Stimulated activated effector memory CD8-positive, alpha-beta T cell treated with anti-CD3 and anti-CD28 coated beads, Interleukin-12 subunit alpha, Interleukin-12 subunit beta, amount 100 ng/mL, for 72 hours (primary cell): ENCODE measurements at regions not wholly inside any gene's neighbourhood (a gene's known extent, or its start where the extent isn't known, plus 50 kb on each side); places are given as distances from the start of the nearest gene placed in this dataset.
"Not testable (repeated sequence)": the region's sequence is repeated elsewhere in the genome, so short reads cannot be mapped to it uniquely, and the experiment has no call there.

Source experiments
- ATAC-seq: fragments of 150-1000 bp; cut with Tn5 transposase; 2 replicates; pipeline ENCODE4 v1.10.0; 2021
- DNase-seq, 2 donors: peaks; one replicate each; pipeline ENCODE4 v3.0.0; 2021 to 2022; ENCODE audit warnings: low spot score in 2 of 2
- H3K27ac Mint-ChIP-seq: one replicate; pipeline ENCODE4 v1.8.0; 2022; ENCODE audit warnings: mild to moderate bottlenecking, mixed read lengths
- H3K36me3 Mint-ChIP-seq: one replicate; pipeline ENCODE4 v1.8.0; 2022; ENCODE audit warnings: mild to moderate bottlenecking, mixed read lengths
- H3K4me1 Mint-ChIP-seq: one replicate; pipeline ENCODE4 v1.8.0; 2022; ENCODE audit warnings: mixed read lengths
- H3K4me3 Mint-ChIP-seq: one replicate; pipeline ENCODE4 v1.8.0; 2022; ENCODE audit warnings: mild to moderate bottlenecking, mixed read lengths
- H3K9me3 Mint-ChIP-seq: one replicate; pipeline ENCODE4 v1.8.0; 2022; ENCODE audit warnings: mixed read lengths

DNA sequence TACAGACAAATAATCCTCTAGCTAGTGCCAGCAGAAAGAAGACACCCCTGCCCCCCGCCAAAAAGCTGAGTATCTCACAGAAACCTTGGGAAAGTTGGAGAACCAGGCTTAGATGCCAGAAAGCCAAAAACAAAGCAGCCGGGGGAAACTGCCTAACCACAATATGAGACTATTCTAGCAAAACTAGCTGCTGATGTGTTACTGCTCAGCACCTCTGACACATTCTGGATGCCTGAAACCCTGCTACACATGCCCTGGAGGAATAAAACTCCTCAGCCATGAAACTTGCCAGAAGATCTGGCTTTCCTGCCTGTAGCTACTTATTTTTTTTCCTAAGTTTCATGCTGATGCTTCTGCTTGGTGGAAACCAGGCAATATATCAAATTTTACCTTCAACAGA is 122.7 kb upstream of the GCFC2 start:
- no peak for ATAC-seq

DNA sequence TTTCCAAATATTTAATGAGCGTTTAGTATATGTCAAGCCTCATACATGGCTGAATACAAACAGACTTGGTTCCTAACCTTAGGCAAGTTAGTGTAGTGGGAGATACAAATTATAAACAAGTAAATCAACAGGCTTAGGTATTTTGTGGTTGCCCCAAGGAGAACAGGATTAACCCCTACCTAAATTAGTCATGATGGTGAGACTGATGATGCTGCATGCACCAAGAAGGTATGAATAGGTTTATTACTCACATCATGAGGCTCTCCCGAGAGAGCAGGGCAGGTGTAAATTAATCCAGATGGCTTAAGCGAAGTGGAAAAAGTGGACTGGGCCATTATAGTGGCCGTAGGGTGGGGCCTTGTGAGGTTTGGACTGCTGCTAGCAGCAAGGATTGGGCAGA is 118.1 kb upstream of the GCFC2 start:
- no peak for ATAC-seq
- Mint-ChIP-seq H3K36me3 (no peaks in the 10 kb centered on the region), H3K4me3 (no peak overlapping the region), H3K4me1 (no peaks in the 10 kb centered on the region), H3K9me3 (peaks cover 5% of the 10 kb centered on the region), H3K27ac (no peak overlapping the region)
- no peak for DNase-seq

More for the DNA sequence above, 122.7 kb upstream of the GCFC2 start:
- no peaks in the 10 kb centered on the region for H3K4me1 Mint-ChIP-seq
- H3K36me3 Mint-ChIP-seq, result no peaks in the 10 kb centered on the region
- no peak for DNase-seq
- no peak overlapping the region for H3K4me3 Mint-ChIP-seq
- H3K27ac Mint-ChIP-seq, result no peak overlapping the region
- peaks cover 11% of the 10 kb centered on the region for H3K9me3 Mint-ChIP-seq

- not testable (repeated sequence) for H3K9me3 Mint-ChIP-seq, H3K4me3 Mint-ChIP-seq, H3K36me3 Mint-ChIP-seq, ATAC-seq, H3K27ac Mint-ChIP-seq, H3K4me1 Mint-ChIP-seq, DNase-seq
Measured at GRCh38 chr2:75823515-75823914, 112.8 kb upstream of the GCFC2 start.

GRCh38 chr2:75822336-75822735 is 111.6 kb upstream of the GCFC2 start:
- DNase-seq (no peak), ATAC-seq (no peak)
- Mint-ChIP-seq H3K4me3 (no peak overlapping the region), H3K4me1 (no peaks in the 10 kb centered on the region), H3K9me3 (peaks cover 5% of the 10 kb centered on the region), H3K36me3 (no peaks in the 10 kb centered on the region), H3K27ac (no peak overlapping the region)

DNA sequence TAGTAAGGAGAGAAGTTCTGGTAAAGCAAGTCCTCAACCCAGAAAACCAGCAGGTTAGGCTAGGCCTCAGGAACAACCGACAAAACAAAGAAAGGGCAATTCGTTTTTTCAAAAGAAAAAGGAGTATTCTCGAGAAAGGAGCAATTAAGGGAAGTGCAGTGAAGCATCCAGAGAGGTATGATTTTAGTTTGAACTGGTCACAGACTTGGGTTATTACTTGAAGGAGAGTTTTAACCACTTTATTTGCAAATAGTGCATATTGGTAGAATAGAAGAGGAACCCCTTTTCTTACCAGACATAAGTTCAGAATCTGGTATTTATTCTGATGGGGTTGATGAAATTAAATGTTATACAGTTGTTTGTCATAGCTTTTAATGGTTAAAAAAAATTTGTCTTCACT is 110.0 kb upstream of the GCFC2 start:
- H3K4me3 Mint-ChIP-seq, result no peak overlapping the region
- H3K4me1 Mint-ChIP-seq, result no peaks in the 10 kb centered on the region
- no peak overlapping the region for H3K27ac Mint-ChIP-seq
- H3K9me3 Mint-ChIP-seq, result peaks cover 5% of the 10 kb centered on the region
- DNase-seq (no peak), ATAC-seq (no peak)
- H3K36me3 Mint-ChIP-seq, result no peaks in the 10 kb centered on the region

- DNase-seq (no peak), ATAC-seq (no peak)
- H3K36me3 Mint-ChIP-seq, result no peaks in the 10 kb centered on the region
- H3K4me3 Mint-ChIP-seq, result no peak overlapping the region
- no peaks in the 10 kb centered on the region for H3K9me3 Mint-ChIP-seq
- H3K27ac Mint-ChIP-seq, result no peak overlapping the region
- H3K4me1 Mint-ChIP-seq, result no peaks in the 10 kb centered on the region
Measured at GRCh38 chr2:75810611-75811330, 100.1 kb upstream of the GCFC2 start.

DNA sequence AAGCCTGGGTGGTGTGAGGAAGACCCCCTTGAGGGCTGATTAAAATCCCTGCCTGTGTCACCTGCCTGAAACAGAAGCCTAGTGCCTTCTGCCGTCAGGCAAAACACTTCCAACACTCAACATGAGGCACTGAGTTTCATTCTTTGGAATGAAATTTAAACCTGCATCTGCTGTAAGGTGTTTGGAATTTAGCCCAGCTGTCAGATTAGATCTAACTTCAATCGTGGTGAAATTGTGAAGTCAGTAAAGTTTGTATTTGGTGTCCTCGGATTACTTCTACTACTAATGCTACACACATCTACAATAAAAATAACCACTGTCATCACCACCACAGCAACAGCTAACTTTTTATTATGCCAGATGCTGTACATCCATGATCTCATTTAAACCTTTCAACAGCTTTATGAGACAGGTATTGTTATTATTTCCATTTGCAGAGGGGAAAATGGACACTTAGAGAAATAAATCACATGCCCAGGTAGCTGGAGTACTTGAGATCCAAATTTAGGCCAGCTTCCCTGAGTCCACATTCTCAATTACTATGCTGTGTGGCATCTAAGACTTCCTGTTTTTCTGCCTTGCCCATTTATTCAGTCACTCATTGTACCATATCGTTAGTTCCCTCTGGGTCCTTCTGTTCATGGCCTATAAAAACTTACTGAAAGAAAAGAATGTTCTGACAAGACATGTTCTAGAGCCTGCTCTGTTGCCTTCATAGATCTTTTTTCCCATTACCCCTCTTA is 98.2 kb upstream of the GCFC2 start:
- no peak for ATAC-seq
- Mint-ChIP-seq H3K4me1 (no peaks in the 10 kb centered on the region), H3K9me3 (no peaks in the 10 kb centered on the region), H3K4me3 (no peak overlapping the region), H3K27ac (no peak overlapping the region), H3K36me3 (no peaks in the 10 kb centered on the region)
- no peak for DNase-seq

GRCh38 chr2:75807992-75808391 is 97.3 kb upstream of the GCFC2 start:
- H3K9me3 Mint-ChIP-seq, result no peaks in the 10 kb centered on the region
- no peaks in the 10 kb centered on the region for H3K36me3 Mint-ChIP-seq
- no peak overlapping the region for H3K4me3 Mint-ChIP-seq
- no peaks in the 10 kb centered on the region for H3K4me1 Mint-ChIP-seq
- DNase-seq, result no peak
- no peak for ATAC-seq
- H3K27ac Mint-ChIP-seq, result no peak overlapping the region

- DNase-seq, result no peak
- no peak overlapping the region for H3K4me3 Mint-ChIP-seq
- H3K36me3 Mint-ChIP-seq, result no peaks in the 10 kb centered on the region
- H3K9me3 Mint-ChIP-seq, result no peaks in the 10 kb centered on the region
- ATAC-seq, result no peak
- no peak overlapping the region for H3K27ac Mint-ChIP-seq
- no peaks in the 10 kb centered on the region for H3K4me1 Mint-ChIP-seq
Measured at GRCh38 chr2:75801234-75801982, 90.7 kb upstream of the GCFC2 start.

GRCh38 chr2:75800456-75800855 is 89.7 kb upstream of the GCFC2 start:
- H3K4me1 Mint-ChIP-seq, result no peaks in the 10 kb centered on the region
- ATAC-seq (no peak), DNase-seq (no peak)
- H3K4me3 Mint-ChIP-seq, result no peak overlapping the region
- H3K9me3 Mint-ChIP-seq, result no peaks in the 10 kb centered on the region
- no peak overlapping the region for H3K27ac Mint-ChIP-seq
- H3K36me3 Mint-ChIP-seq, result no peaks in the 10 kb centered on the region

- H3K9me3 Mint-ChIP-seq, result no peaks in the 10 kb centered on the region
- H3K36me3 Mint-ChIP-seq, result no peaks in the 10 kb centered on the region
- peak; percentile 28 for ATAC-seq
- H3K4me1 Mint-ChIP-seq, result no peaks in the 10 kb centered on the region
- no peak for DNase-seq
- H3K27ac Mint-ChIP-seq, result no peak overlapping the region
- no peak overlapping the region for H3K4me3 Mint-ChIP-seq
Measured at GRCh38 chr2:75799859-75800258, 89.1 kb upstream of the GCFC2 start.

- Mint-ChIP-seq H3K36me3 (no peaks in the 10 kb centered on the region), H3K27ac (no peak overlapping the region), H3K9me3 (no peaks in the 10 kb centered on the region), H3K4me3 (no peak overlapping the region), H3K4me1 (no peaks in the 10 kb centered on the region)
- ATAC-seq, result no peak
- DNase-seq, result no peak
Measured at GRCh38 chr2:75798569-75798968, 87.9 kb upstream of the GCFC2 start.

DNA sequence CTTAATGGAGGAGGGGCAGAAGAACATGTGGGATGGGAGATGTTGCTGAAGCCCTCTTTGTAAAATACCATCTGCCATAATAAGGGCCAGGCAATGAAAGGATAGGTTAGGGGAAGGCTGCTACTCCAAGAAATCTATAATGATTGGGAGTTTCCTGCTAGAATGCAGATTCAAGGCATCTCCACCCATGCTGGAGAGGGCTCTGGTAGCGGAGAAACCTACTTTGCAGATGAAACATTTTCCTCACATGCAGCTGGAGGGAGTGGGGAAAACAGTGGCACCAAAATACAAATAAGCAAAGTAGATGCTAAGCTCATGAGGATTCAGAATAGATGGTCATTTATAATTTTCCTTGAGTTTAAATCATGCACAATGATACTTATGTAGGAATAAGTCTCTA is 82.3 kb upstream of the GCFC2 start:
- H3K27ac Mint-ChIP-seq, result no peak overlapping the region
- DNase-seq (no peak), ATAC-seq (no peak)
- H3K9me3 Mint-ChIP-seq, result no peaks in the 10 kb centered on the region
- no peaks in the 10 kb centered on the region for H3K4me1 Mint-ChIP-seq
- H3K4me3 Mint-ChIP-seq, result no peak overlapping the region
- no peaks in the 10 kb centered on the region for H3K36me3 Mint-ChIP-seq

- Mint-ChIP-seq H3K27ac (no peak overlapping the region), H3K36me3 (no peaks in the 10 kb centered on the region), H3K4me1 (no peaks in the 10 kb centered on the region), H3K4me3 (no peak overlapping the region), H3K9me3 (no peaks in the 10 kb centered on the region)
- ATAC-seq (no peak), DNase-seq (no peak)
Measured at GRCh38 chr2:75792146-75792545, 81.4 kb upstream of the GCFC2 start.

DNA sequence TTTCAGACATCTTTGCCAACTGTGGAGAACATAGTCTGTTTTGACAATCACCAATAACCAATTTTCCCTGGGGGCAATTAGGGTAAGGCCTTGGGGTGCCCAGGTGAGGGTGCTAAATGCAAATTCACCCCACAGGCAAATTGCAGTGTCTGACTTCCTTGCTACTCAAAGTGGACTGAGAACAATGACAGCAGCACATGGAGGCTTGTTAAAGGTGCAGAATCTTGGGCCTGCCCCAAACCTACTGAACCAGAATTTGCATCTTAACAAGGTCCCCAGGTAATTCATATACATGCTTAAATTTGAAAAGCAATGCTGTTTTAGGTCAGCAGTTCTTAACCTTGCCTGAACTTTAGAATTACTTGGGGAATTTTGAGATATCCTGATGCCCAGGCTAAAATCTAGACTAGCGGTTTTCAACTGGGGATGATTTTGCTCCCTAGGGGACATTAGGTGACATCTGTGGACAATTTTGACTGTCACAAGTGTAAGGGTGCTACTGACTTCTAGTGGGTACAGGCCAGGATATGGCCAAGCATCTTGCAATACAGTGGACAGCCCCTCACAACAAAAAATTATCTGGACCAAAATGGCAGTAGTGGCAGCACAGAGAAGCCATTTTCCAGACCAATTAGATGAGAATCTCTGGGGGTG is 80.2 kb upstream of the GCFC2 start:
- Mint-ChIP-seq H3K4me1 (no peaks in the 10 kb centered on the region), H3K27ac (no peak overlapping the region), H3K9me3 (no peaks in the 10 kb centered on the region), H3K36me3 (no peaks in the 10 kb centered on the region), H3K4me3 (no peak overlapping the region)
- DNase-seq, result no peak
- ATAC-seq, result no peak
